NCI-H1048 (cell line): ENCODE measurements at regions not wholly inside any gene's neighbourhood (a gene's known extent, or its start where the extent isn't known, plus 50 kb on each side); places are given as distances from the start of the nearest gene placed in this dataset.
"Not testable (repeated sequence)": the region's sequence is repeated elsewhere in the genome, so short reads cannot be mapped to it uniquely, and the experiment has no call there.

ENCODE experiments used
- DNase-seq: peaks from one replicate; lab custom pipeline; 2025; lab: John Stamatoyannopoulos, UW

DNA sequence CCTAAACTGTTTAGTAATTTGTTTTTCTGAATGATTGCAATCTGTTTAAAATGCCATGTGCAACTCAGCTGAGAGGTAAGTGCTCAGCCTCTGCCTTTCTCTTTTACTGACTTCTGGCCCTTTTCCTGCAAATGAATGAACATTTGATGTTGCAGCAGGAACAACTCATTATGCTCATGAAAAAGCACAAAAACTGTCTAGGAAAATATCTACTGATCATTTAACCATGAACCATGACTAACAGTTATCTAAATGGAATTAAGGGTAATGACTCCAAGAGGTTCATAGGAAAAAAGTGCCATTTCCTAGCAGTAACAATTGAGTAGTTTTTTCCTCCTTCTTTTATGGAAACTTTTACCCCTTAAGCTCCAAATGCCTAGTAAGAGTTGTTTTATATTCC lies 70.6 kb upstream of the ANKH start:
- no peak for DNase-seq

- DNase-seq, result no peak
Observed at GRCh38 chr5:14937254-14937653, 65.7 kb upstream of the ANKH start.

DNA sequence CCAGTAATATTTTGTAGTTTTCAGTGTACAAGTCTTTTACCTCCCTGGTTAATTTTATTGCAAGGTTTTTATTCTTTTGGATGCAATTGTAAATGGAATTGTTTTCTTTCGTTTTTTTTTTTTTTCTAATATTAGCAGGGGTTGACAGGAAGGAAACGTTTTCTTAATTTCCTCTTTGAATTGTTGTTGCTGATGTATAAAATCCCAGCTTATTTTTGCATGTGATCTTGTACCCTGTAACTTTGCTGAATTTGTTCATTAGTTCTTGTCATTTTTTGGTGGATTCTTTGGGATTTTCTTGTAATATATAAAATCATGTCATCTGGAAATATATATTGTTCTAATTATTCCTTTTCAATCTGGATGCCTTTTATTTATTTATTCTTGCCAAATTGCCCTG lies 65.0 kb upstream of the ANKH start:
- DNase-seq, result no peak

GRCh38 chr5:14935341-14935740 lies 63.8 kb upstream of the ANKH start:
- no peak for DNase-seq

GRCh38 chr5:14932902-14933469 lies 61.4 kb upstream of the ANKH start:
- DNase-seq, result no peak

DNA sequence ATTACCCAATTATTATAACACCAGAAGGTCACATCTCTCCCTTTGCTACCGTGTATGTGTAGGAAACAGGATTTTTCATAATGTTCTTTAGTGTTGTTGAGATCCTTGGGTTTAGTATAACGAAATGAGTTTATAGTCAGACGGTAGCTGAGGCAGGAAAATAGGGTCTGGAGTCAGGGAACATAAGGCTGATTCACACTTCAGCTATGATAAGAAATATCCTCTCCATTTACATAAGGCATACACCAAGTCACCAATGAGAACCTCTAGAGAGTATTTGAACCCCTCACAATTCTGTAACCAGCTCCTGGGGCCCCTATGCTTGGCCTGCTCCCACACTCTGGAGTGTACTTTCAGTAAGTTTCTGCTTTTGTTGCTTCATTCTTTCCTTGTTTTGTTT lies 58.9 kb upstream of the ANKH start:
- no peak for DNase-seq

DNA sequence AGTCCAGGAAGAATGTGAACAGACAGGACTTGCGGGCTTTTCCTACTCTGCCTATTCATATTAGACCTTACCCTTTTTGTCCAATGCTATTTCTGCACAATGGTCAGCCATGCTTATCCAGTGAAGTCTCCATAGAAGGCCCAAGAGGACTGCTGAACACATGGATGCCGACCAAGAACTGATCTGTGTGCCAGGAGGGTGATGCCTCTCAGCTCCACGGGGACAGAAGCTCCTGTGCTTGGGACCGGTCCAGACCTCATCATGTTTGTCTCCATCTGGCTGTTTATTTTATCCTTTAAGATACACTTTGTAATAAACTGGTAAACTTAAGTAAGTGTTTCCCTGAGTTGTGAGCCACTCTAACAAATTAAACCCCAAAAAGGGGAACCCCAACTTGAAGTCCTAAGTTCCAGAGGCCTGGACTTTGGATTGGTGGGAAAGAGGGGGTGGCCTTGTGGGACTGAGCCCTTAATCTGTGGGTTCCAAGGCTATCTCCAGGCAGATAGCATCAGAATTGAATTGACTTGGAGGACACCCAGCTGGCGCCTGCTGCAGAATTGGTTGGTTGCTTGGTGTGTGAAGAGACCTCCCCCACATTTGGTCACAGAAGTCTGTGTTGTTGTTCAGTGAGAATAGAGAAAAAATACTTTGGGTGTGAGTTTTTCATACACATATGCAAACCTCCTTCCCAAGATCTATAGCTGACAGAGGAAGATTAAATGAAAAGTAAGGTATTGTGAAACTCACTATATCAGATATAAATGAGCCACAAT lies 57.9 kb upstream of the ANKH start:
- no peak for DNase-seq

DNA sequence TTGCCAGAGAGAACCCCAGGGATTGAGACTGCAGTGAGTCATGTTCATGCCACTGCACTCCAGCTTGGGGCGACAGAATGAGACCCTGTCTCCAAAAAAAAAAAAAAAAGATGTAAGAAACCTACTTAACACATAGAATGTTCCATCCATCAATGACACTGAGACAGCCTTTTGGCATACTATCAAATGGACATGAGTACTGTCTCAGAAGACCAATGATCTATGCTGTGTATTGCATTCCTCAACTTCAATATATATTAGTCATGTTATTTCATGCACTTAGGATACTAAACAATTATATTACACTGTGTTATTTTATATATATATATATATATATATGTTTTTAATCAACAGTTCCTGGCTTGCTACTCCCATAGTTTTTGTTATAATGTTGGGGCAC lies 57.1 kb upstream of the ANKH start:
- no peak for DNase-seq

DNA sequence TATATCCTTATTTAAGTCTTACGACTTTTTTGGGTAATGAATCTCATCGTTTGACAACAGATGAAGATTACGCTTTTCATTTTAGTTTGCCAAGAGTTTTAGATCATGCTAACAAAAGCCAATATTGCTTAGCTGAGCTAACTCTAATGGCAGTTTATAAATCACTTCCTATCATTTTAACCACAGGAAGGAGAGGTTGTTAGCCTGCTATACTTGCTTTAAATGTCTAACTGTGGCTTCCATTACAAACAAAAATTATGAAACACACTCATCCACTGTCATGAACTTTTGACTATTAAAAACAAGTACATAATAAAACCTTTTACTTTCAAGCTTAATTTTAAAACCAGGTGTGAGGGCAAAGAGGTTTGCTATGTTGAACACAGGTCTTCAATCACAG lies 53.7 kb upstream of the ANKH start:
- no peak for DNase-seq

GRCh38 chr5:14922952-14923351 lies 51.4 kb upstream of the ANKH start:
- not testable (repeated sequence) for DNase-seq

- no peak for DNase-seq
Observed at GRCh38 chr5:14922456-14922855, 50.9 kb upstream of the ANKH start.
